ENCODE measurements at regions not wholly inside any gene's neighbourhood (a gene's known extent, or its start where the extent isn't known, plus 50 kb on each side); places are given as distances from the start of the nearest gene placed in this dataset.

DNA sequence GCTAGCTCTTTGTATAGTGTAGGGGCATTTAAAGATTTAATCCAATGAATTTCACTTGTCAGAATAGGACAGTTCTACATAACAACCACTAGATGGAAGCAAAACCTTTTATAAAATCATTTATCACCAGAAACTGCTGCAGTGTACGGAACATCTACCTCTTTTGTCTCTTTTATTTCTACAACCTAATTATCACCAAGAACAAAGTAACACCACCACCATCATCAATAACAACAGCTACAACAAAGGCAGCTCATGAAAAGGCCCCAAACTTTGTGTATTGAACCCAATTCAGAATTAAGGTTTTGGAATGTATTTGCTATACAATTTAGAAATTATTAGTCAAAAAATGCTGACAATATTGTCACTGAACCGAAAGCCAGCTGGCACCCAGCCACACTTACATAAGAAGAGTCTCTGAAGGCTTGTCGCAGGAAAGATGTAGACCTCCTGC lies 260.9 kb upstream of the RPS6KA3 start:
- TF ChIP-seq, protein P1, sequence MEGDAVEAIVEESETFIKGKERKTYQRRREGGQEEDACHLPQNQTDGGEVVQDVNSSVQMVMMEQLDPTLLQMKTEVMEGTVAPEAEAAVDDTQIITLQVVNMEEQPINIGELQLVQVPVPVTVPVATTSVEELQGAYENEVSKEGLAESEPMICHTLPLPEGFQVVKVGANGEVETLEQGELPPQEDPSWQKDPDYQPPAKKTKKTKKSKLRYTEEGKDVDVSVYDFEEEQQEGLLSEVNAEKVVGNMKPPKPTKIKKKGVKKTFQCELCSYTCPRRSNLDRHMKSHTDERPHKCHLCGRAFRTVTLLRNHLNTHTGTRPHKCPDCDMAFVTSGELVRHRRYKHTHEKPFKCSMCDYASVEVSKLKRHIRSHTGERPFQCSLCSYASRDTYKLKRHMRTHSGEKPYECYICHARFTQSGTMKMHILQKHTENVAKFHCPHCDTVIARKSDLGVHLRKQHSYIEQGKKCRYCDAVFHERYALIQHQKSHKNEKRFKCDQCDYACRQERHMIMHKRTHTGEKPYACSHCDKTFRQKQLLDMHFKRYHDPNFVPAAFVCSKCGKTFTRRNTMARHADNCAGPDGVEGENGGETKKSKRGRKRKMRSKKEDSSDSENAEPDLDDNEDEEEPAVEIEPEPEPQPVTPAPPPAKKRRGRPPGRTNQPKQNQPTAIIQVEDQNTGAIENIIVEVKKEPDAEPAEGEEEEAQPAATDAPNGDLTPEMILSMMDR (IDR thresholded peaks at IDR 0.05; ENCODE audit: control insufficient read depth, extremely low read depth, insufficient read depth): peak; percentile 30
- no peak for DNase-seq (ENCODE audit: low read depth)
- H3K4me3 ChIP-seq (ENCODE audit: low read depth, low read length): no peak overlapping the region

DNA sequence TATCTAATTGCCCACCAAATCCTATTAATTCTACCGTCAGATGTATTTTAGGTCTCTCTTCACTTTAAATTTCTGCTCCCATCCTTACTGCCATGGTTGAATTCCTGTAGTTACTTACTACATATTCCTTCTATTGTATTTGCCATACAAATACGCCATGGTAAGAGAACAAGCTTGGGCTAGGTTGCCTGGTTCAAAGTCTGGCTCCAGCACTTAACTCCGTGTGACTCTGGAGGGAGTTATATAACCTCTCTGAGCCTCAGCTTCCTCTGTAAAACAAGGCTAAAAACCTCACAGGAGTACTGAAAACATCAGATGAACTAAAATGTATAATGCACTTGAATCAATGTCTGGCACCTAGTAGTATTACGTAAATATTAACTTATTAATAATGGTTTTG lies 260.3 kb upstream of the RPS6KA3 start:
- TF ChIP-seq, protein P1 (IDR thresholded peaks at IDR 0.05; ENCODE audit: control insufficient read depth, extremely low read depth, insufficient read depth): no peak
- H3K4me3 ChIP-seq (ENCODE audit: low read depth, low read length): no peak overlapping the region
- DNase-seq (ENCODE audit: low read depth): no peak

DNA sequence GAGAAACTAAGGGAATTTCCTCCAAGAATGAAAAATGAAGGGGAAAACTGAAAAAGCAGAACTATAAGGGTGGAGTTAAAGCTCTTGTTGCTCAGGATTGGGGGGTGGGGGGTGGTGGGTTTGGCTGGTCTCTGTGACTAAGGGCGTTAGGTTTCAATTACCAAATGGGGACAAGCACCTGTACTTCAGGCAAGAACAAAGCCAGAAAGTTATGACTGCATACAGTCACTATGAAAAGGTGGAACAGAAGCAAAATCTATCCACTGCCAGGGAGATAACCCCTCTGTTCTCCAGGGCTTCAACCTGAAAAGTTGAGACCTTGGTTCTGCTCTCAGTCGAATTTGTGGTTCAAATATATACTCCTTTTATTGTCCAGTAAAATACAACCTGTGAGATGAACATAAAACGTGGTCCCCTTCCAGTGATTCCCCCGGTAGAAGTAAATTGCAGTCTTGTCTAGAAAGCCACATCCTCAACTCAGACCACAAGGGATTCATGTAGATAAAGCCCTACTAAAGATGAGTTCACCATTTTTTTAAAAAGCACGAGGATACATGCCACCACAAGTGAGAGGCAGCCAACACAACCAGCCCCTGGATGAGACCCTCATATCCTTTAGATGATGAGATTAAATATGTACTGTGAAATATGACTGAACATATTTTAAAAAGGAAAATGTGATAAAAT lies 257.1 kb upstream of the RPS6KA3 start:
- H3K4me3 ChIP-seq (ENCODE audit: low read depth, low read length): no peak overlapping the region
- TF ChIP-seq, protein P1 (IDR thresholded peaks at IDR 0.05; ENCODE audit: control insufficient read depth, extremely low read depth, insufficient read depth): no peak
- DNase-seq (ENCODE audit: low read depth): no peak

DNA sequence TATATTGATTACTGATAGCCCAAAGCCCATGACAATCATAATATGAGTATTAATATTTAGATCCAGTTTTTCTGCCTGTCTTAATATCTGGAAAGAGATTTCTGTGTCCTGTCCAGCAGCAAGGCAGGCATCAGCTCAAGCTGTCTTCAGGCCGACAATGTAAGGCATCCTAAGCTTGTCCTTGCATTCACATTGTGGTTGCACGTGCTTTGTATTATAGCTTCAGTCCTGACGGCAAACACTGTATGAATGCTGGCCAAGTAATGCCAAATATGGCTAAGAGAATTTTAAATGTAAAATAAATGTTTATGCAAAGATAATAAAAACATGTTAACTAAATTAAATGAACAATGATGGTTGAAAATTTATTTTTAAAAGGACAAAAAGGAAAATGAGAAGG lies 255.7 kb upstream of the RPS6KA3 start:
- DNase-seq (ENCODE audit: low read depth): no peak
- TF ChIP-seq, protein P1 (IDR thresholded peaks at IDR 0.05; ENCODE audit: control insufficient read depth, extremely low read depth, insufficient read depth): no peak
- no peak overlapping the region for H3K4me3 ChIP-seq (ENCODE audit: low read depth, low read length)

DNA sequence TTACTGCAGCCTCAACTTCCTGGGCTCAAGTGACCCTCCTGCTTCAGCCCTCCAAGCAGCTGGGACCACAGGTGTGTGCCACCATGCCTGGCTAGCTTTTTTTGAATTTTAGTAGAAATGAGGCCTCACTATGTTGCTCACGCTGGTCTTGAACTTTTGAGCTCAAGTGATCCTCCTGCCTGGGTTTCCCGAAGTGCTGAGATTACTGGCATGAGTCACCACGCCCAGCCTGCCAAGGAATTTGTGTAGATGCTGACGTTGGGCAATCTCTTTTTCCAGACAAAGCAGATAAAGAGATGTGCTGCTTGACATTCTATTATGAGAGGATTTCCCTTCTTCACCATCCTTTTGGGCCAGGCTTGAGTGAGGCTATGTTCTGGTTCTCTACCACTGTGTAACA lies 254.5 kb upstream of the RPS6KA3 start:
- TF ChIP-seq, protein P1 (IDR thresholded peaks at IDR 0.05; ENCODE audit: control insufficient read depth, extremely low read depth, insufficient read depth): no peak
- no peak for DNase-seq (ENCODE audit: low read depth)
- no peak overlapping the region for H3K4me3 ChIP-seq (ENCODE audit: low read depth, low read length)

DNA sequence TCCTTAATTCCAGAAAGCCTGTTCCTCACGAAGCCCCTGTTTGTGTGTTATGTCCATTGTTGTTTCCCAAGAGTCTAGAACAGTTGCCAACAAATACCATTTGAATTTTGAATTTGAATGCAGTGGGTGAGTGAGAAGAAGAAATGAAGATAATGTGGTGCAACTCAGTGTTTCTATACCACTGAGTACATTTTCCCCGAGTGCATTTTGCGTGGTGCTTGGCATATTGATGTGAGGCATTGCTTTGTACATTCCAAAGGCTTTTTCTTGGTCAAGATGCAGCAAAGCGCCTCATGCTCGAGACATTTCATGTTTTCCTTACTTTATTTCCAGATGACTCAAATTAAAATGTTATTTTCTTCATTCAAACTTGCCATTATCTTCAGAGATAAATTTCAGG lies 253.1 kb upstream of the RPS6KA3 start:
- H3K4me3 ChIP-seq (ENCODE audit: low read depth, low read length): no peak overlapping the region
- DNase-seq (ENCODE audit: low read depth): no peak
- TF ChIP-seq, protein P1 (IDR thresholded peaks at IDR 0.05; ENCODE audit: control insufficient read depth, extremely low read depth, insufficient read depth): no peak

DNA sequence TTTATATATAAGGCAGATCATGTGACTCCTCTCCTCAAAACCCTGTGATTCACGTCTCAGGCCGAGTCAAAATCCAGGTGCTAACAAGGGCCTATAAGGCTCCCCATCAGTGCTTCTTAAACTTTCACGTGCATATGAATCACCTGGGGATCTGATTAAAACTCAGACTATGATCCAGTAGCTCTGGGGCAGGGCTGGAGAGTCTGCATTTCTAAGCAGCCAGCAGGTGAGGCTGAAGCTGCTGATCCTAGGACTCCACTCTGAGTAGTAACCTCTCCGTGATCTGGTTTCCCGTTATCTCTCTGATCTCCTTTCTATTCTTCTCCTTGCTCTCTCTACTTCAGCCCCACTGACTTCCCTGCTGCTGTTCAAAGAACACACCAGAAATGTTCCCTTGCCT lies 252.4 kb upstream of the RPS6KA3 start:
- no peak for DNase-seq (ENCODE audit: low read depth)
- TF ChIP-seq, protein P1 (IDR thresholded peaks at IDR 0.05; ENCODE audit: control insufficient read depth, extremely low read depth, insufficient read depth): no peak
- no peak overlapping the region for H3K4me3 ChIP-seq (ENCODE audit: low read depth, low read length)
